Right renal cortex interstitium (tissue), 3 donors: ENCODE measurements at regions not wholly inside any gene's neighbourhood (a gene's known extent, or its start where the extent isn't known, plus 50 kb on each side); places are given as distances from the start of the nearest gene placed in this dataset.

Source experiments
- DNase-seq, 3 donors: peaks; one replicate each; pipeline ENCODE4 v3.0.0-alpha.2; 2013; ENCODE audit warnings: low read depth in 3 of 3, low spot score in 2 of 3

DNA sequence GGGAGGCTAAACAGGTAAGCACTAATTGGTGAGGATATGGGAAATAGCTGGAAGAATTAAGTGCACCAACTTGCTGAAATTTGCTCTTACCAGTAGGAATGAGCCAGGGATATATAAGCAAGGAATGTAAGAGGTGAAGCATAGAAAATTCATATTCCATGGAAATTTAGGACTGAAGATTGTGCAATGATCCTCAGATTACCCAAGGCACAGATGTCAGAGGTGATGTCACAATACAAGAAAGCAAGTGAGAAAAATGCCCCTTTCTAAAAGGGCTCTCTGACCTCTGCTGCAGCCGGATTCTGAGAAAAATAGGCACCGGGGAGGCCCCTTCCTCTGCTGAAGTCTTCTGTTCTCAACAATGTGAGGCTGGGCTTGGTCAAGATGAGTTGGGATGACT lies 112.3 kb upstream of the ZNF678 start:
- no peak for DNase-seq

GRCh38 chr1:227450489-227450888 lies 112.9 kb upstream of the ZNF678 start:
- DNase-seq, result no peak

- DNase-seq, result no peak
These were observed 113.5 kb upstream of the ZNF678 start for GRCh38 chr1:227449741-227450441.

DNA sequence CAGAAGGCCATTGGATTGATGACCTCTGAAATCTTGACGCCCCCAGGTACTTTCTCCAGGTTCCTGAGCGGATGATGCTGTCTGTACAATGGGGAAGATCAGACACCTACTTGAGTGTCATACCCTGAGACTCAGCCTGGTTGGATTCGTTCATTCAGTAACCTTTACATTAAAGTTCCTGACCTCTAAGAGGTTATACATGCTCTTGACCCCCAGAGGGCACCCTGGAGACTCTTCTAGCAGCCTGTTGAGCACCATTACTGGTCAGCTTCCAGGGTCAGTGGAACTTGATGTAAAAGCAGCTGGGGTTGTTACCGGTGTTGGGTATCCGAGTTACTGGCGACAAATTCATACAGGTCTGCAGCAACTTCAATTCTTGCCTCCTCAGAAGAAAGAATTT lies 114.3 kb upstream of the ZNF678 start:
- no peak for DNase-seq

DNA sequence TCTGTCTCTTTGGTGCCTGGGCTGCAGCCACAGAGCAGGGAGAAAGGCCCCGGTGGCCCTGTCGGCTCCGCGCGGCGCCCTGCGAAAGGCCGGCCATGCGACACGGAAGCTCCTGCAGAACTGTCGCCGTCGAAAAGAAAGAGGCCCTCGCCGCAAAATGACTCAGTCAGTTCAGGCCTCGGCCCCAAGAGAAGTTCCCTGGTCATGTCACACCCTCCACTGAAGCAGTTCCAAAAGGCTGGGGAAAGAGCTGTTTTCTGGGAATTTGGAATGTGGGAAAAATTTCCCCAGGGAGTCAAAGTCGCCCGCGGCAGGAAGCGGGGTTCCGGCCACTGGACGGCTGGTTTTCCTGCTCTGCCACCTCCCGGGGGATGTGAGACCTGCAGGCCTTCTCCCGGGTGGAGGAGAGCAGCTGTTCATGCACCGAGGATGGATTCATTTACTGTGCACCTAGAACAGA lies 115.8 kb upstream of the ZNF678 start:
- DNase-seq, result peak in 1 of 3 donors; percentile 31

DNA sequence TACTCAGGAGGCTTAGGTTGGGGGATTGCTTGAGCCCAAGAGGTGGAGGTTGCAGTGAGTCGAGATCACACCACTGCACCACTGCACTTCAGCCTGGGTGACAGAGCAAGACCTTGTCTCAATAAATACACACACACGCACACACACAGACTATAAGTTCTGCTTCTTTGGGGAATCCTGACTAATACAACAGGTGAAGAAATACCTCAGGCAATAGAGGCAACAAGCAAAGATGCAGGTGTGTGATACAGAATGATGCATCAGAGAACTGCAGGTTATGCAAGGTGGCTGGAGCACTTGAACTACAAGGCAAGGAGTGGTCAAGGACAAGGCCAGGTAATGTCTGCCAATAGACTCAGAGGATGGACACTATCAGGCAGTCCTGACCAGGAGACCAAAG lies 117.6 kb upstream of the ZNF678 start:
- no peak for DNase-seq

DNA sequence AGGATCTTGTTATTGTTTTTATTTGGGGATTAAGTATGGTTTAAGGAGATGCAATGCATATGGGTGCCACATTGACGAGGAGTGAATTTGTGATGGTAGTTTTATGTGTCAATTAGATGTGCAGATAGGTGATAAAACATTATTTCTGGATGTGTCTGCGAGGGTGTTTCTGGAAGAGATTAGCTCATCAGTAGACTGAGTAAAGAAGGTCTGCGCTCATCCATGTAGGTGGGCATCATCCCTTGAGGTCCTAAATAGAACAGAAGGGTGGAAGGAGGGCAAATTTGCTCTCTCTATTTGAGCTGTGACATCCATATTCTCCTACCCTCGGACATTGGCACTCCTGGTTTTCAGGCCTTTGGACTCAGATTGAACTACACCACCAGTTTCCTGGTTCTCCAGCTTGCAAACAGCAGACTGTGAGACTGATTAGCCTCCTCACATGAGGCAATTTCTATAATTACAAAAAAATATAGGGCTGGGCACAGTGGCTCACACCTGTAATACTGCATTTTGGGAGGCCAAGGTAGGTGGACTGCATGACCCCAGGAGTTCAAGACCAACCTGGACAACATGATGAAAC lies 118.2 kb upstream of the ZNF678 start:
- no peak for DNase-seq

GRCh38 chr1:227440182-227440581 lies 121.9 kb upstream of the CDC42BPA start:
- DNase-seq, result no peak

DNA sequence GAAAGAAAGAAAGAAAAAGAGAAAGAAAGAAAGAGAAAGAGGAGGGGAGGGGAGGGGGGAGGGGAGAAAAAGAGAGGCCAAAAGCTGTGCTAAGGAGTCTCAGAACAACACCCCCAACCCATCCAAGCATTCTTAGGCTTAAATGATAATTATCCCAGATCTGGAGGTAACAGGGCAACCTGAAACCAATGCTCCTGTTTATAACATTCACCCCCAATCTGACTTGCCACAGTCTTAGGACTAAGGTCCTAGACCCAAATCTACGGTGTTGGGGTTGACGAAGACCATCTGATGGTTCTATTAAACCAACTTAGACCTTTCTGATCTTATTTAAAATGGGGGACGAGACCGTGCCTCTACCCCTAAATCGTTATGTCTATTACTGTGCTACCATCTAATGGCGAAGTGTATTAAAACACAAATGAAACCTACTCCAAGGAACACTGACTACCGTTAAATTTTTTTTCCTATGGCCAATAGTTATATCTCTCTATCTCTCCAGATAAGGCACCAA lies 119.3 kb upstream of the CDC42BPA start:
- DNase-seq, result peak in 1 of 3 donors; percentile 54

- no peak for DNase-seq
These were observed 116.6 kb upstream of the CDC42BPA start for GRCh38 chr1:227434808-227435444.

DNA sequence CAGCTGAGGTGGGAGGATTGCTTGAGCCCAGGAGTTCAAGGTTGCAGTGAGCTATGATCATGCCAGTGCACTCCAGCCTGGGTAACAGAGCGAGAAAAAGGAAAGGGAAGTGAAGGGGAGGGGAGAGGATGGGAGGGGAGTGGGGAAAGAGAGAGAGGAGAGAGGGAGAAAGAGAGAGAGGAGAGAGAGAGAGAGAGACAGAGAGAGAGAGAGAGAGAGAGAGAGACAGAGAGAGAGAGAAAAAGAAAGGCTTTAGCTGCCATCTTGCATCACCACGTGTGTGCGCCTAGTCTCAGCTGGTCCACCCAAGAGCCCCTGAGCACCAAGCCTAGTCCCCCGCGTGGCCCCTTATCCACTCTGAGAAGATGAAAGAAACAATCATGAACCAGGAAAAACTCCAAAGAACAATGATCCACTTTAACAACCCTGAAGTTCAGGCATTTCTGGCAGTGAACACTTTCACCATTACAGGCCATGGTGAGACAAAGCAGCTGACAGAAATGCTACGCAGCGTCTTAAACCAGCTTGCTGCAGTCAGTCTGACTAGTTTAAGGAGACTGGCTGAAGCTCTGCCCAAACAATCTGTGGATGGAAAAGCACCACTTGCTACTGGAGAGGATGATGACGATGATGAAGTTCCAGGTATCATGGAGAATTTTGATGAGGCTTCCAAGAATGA lies 115.5 kb upstream of the CDC42BPA start:
- DNase-seq, result peak in 1 of 3 donors; percentile 41

- no peak for DNase-seq
These were observed 114.7 kb upstream of the CDC42BPA start for GRCh38 chr1:227432981-227433380.

DNA sequence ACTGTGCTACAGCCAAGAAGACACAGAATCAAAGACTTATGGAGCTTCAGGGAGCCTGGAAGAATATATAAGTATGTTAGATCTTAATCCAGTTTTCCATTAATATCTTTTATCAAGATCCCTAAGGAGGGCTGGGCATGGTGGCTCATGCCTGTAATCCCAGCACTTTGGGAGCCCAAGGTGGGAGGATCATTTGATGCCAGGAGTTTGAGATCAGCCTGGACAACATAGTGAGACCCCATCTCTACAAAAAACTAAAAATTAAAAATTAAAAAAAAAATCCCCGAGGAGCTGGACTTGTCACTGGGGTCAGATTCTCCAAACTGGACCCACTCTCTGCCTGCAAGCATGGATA lies 113.9 kb upstream of the CDC42BPA start:
- DNase-seq, result no peak

DNA sequence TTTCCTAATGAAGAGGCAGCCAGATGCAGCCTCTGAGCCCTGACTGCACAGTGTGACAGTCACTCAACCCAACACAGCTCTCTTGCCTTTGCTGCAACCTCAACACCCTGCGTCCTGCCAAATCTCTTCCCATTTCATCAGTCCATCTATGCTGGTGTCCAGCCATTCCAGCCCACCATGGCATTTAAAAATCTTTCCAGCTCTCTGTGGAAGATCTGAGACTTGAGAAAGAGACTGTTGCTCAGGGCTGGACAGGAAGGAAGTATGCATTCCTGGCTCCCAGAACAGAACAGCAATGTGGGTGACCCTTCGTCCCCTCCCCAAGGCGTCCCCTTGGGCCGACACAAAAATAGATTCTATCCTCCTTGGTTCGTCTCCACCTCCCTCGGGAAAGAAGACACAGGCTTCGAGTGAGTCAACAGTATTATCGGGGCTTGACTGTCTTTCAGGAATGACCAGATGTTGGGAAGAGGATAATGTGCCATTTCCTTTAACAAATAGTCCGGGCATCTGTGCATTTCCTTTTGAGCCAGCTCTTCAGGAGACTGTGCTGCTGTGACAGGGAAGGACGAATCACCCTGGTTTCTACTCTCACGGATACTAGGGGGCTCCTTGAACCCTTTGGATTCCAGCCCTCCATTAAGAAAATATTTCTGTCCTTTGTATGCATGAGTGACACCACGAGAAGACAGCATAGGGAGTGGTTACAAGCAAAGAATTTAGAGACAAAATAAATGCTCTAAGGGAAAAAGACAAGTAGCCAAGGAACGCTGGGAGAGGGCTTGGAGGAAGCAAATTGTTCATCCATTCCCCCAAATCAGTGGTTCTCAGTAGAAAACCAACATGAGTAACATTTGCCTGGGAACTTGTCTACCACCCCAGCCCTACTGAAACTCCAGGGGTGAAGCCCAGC lies 111.4 kb upstream of the CDC42BPA start:
- no peak for DNase-seq

DNA sequence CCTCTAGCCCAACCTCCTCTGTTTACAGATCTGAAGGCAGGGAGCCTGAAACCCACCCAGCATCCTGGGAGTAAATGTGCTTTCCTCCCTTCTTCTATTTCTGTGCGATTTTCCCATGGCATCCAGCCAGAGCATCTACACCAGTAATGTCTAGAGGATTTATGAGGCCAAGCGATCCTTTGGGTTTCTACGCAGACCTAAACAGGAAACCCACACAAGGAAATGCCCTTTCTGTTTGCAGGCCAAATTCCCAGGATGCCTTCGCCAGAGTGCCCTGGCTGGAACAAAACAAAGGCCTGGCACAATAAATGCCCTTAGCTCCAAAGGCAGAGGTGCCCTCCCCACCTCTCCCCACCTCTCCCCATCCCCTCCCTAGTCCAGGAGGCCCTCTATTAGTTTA lies 110.5 kb upstream of the CDC42BPA start:
- DNase-seq, result peak in 2 of 3 donors; percentile 80 to 87

- no peak for DNase-seq
These were observed 109.1 kb upstream of the CDC42BPA start for GRCh38 chr1:227427411-227427810.

- DNase-seq, result no peak
These were observed 106.7 kb upstream of the CDC42BPA start for GRCh38 chr1:227424953-227425352.

GRCh38 chr1:227424159-227424680 lies 105.9 kb upstream of the CDC42BPA start:
- no peak for DNase-seq

DNA sequence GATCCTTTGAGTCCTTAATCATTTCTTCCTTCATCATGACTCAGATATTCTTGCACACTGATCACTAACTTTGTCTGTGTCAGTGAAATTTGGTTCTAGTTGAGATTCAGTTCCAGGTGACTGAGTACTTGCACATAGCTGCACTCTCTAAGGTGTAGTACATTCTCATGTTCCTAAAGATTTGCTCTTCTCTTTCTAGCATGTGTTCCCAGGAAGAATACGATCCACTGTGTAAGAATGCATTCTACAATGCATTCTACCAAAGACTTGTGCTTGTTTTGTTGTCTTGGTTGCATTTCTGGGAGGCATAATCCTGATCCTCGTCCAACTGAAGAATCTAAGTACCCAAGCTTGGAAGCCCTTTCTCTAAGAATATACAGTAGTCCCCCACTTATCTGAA lies 104.3 kb upstream of the CDC42BPA start:
- DNase-seq, result no peak

DNA sequence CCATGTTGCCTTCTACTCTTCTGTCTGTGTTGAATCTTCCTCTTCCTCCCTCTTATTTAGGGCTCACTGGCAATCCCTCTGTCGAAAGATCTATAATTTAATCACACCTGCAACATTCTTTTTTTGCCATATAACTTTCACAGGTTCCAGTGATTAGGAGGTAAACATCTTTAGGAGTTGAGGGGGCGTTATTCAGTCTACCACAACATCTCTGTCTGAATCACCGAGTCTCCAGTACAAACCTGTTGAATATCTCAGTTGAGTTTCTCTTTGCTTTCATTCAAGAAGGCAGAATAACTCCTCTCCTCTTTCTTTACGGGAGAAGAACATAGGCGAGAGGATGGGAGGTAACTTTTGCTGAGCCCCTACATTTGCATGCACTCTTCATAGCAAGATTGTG lies 101.9 kb upstream of the CDC42BPA start:
- DNase-seq, result no peak
